ENCODE measurements at regions not wholly inside any gene's neighbourhood (a gene's known extent, or its start where the extent isn't known, plus 50 kb on each side); places are given as distances from the start of the nearest gene placed in this dataset.

- no peak for ATAC-seq
- Histone ChIP-seq H3K4me3 (no peak overlapping the region), H3K27me3 (no peaks in the 10 kb centered on the region), H3K4me1 (no peaks in the 10 kb centered on the region), H3K36me3 (no peaks in the 10 kb centered on the region), H3K27ac (no peak overlapping the region), H3K9me3 (no peaks in the 10 kb centered on the region)
- 52 to 78% methylated on average over 2 of the region's 3 CpGs for WGBS, 2 donors (ENCODE audit: low coverage in 1 of 2)
- TF ChIP-seq CTCF (IDR thresholded peaks at IDR 0.05): no peak
- TF ChIP-seq POLR2A (IDR thresholded peaks at IDR 0.05): no peak
- no peak for TF ChIP-seq POLR2AphosphoS5 (IDR thresholded peaks at IDR 0.05)
These were observed 1249.6 kb upstream of the FAM98A start for GRCh38 chr2:34848691-34849090.

- no peak for ATAC-seq
- no CpG with 5 or more reads among the region's 2 CpGs for WGBS, 2 donors (ENCODE audit: low coverage in 1 of 2)
- no peak overlapping the region for H3K27ac ChIP-seq
These were observed 1249.0 kb upstream of the FAM98A start for GRCh38 chr2:34848132-34848531.

GRCh38 chr2:34844629-34845028, 1245.5 kb upstream of the FAM98A start:
- no peaks in the 10 kb centered on the region for H3K4me1 ChIP-seq
- TF ChIP-seq POLR2AphosphoS5 (IDR thresholded peaks at IDR 0.05) (no peak), CTCF (IDR thresholded peaks at IDR 0.05) (no peak), EP300 (IDR thresholded peaks at IDR 0.05) (no peak), POLR2A (IDR thresholded peaks at IDR 0.05) (no peak)
- no peak for ATAC-seq
- H3K27ac ChIP-seq: no peak overlapping the region
- no peaks in the 10 kb centered on the region for H3K27me3 ChIP-seq
- H3K36me3 ChIP-seq: no peaks in the 10 kb centered on the region
- H3K9me3 ChIP-seq: no peaks in the 10 kb centered on the region
- no peak overlapping the region for H3K4me3 ChIP-seq

More at GRCh38 chr2:34848132-34848531, 1249.0 kb upstream of the FAM98A start:
- H3K4me3 ChIP-seq: no peak overlapping the region
- H3K27me3 ChIP-seq: no peaks in the 10 kb centered on the region
- no peaks in the 10 kb centered on the region for H3K9me3 ChIP-seq
- no peaks in the 10 kb centered on the region for H3K4me1 ChIP-seq
- no peaks in the 10 kb centered on the region for H3K36me3 ChIP-seq
- TF ChIP-seq EP300 (IDR thresholded peaks at IDR 0.05): no peak
- TF ChIP-seq CTCF (IDR thresholded peaks at IDR 0.05): no peak
- TF ChIP-seq POLR2A (IDR thresholded peaks at IDR 0.05): no peak
- TF ChIP-seq POLR2AphosphoS5 (IDR thresholded peaks at IDR 0.05): no peak

- Histone ChIP-seq H3K36me3 (no peaks in the 10 kb centered on the region), H3K9me3 (peaks cover 0 to 6% (median 0%) of the 10 kb centered on the region in 3 donors), H3K4me1 (no peaks in the 10 kb centered on the region), H3K27ac (no peak overlapping the region), H3K27me3 (no peaks in the 10 kb centered on the region), H3K4me3 (no peak overlapping the region)
- 83 to 91% methylated on average over 3 of the region's 3 CpGs for WGBS, 2 donors (ENCODE audit: low coverage in 1 of 2)
- TF ChIP-seq EP300 (IDR thresholded peaks at IDR 0.05) (no peak), POLR2AphosphoS5 (IDR thresholded peaks at IDR 0.05) (no peak), POLR2A (IDR thresholded peaks at IDR 0.05) (no peak), CTCF (IDR thresholded peaks at IDR 0.05) (no peak)
- no peak for ATAC-seq
These were observed 1239.3 kb upstream of the FAM98A start for GRCh38 chr2:34838408-34838807.

- TF ChIP-seq EP300 (IDR thresholded peaks at IDR 0.05) (no peak), CTCF (IDR thresholded peaks at IDR 0.05) (no peak)
- ATAC-seq: no peak
- Histone ChIP-seq H3K4me1 (no peaks in the 10 kb centered on the region), H3K36me3 (no peaks in the 10 kb centered on the region), H3K9me3 (peaks cover 0 to 6% (median 0%) of the 10 kb centered on the region in 3 donors), H3K4me3 (no peak overlapping the region), H3K27ac (no peak overlapping the region), H3K27me3 (no peaks in the 10 kb centered on the region)
- 68 to 86% methylated on average over 1 of the region's 1 CpG for WGBS, 2 donors (ENCODE audit: low coverage in 1 of 2)
These were observed 1237.3 kb upstream of the FAM98A start for GRCh38 chr2:34836361-34836760.
